ENCODE measurements at regions not wholly inside any gene's neighbourhood (a gene's known extent, or its start where the extent isn't known, plus 50 kb on each side); places are given as distances from the start of the nearest gene placed in this dataset.

- Histone ChIP-seq H3K4me3 (no peak overlapping the region), H3K36me3 (no peaks in the 10 kb centered on the region), H3K9me3 (no peaks in the 10 kb centered on the region), H3K27ac (no peak overlapping the region), H3K4me1 (no peaks in the 10 kb centered on the region), H3K27me3 (no peaks in the 10 kb centered on the region)
- intact Hi-C loops (cut with DNase I) = no loop called here
- WGBS, 2 donors = 71 to 88% methylated on average over 2 of the region's 2 CpGs
- no peak for DNase-seq
- TF ChIP-seq CTCF (IDR thresholded peaks at IDR 0.05) (no peak), POLR2A (IDR thresholded peaks at IDR 0.05) (no peak)
Observed at GRCh38 chr9:118883411-118883810, 485.8 kb downstream of the BRINP1 start.

- no peaks in the 10 kb centered on the region for H3K9me3 ChIP-seq
- intact Hi-C loops (cut with DNase I) = no loop called here
- no peaks in the 10 kb centered on the region for H3K36me3 ChIP-seq
- 67 to 70% methylated on average over 5 to 6 of the region's 6 CpGs for WGBS, 2 donors
- TF ChIP-seq CTCF (IDR thresholded peaks at IDR 0.05) = no peak
- TF ChIP-seq POLR2A (IDR thresholded peaks at IDR 0.05) = no peak
- H3K27ac ChIP-seq = no peak overlapping the region
- H3K27me3 ChIP-seq = no peaks in the 10 kb centered on the region
- DNase-seq = no peak
- H3K4me3 ChIP-seq = no peak overlapping the region
- H3K4me1 ChIP-seq = no peaks in the 10 kb centered on the region
Observed at GRCh38 chr9:118891213-118891612, 478.0 kb downstream of the BRINP1 start.

GRCh38 chr9:118896324-118897000 is 472.8 kb downstream of the BRINP1 start:
- H3K4me1 ChIP-seq = no peaks in the 10 kb centered on the region
- intact Hi-C loops (cut with DNase I) = no loop called here
- TF ChIP-seq CTCF (IDR thresholded peaks at IDR 0.05) (no peak), POLR2A (IDR thresholded peaks at IDR 0.05) (no peak)
- H3K27me3 ChIP-seq = no peaks in the 10 kb centered on the region
- H3K4me3 ChIP-seq = no peak overlapping the region
- H3K27ac ChIP-seq = no peak overlapping the region
- no peaks in the 10 kb centered on the region for H3K36me3 ChIP-seq
- DNase-seq = no peak
- H3K9me3 ChIP-seq = no peaks in the 10 kb centered on the region
- 70% methylated on average over 4 of the region's 4 CpGs for WGBS, 2 donors

GRCh38 chr9:118918180-118918579 is 451.1 kb downstream of the BRINP1 start:
- H3K9me3 ChIP-seq = no peaks in the 10 kb centered on the region
- H3K36me3 ChIP-seq = no peaks in the 10 kb centered on the region
- H3K4me3 ChIP-seq = no peak overlapping the region
- intact Hi-C loops (cut with DNase I) = no loop called here
- TF ChIP-seq CTCF (IDR thresholded peaks at IDR 0.05) (no peak), POLR2A (IDR thresholded peaks at IDR 0.05) (no peak)
- no peak overlapping the region for H3K27ac ChIP-seq
- DNase-seq = no peak
- no peaks in the 10 kb centered on the region for H3K4me1 ChIP-seq
- no peaks in the 10 kb centered on the region for H3K27me3 ChIP-seq

- no peak overlapping the region for H3K4me3 ChIP-seq
- intact Hi-C loops (cut with DNase I) = no loop called here
- H3K9me3 ChIP-seq = no peaks in the 10 kb centered on the region
- no peak for TF ChIP-seq CTCF (IDR thresholded peaks at IDR 0.05)
- no peak for TF ChIP-seq POLR2A (IDR thresholded peaks at IDR 0.05)
- DNase-seq = no peak
- H3K4me1 ChIP-seq = no peaks in the 10 kb centered on the region
- H3K36me3 ChIP-seq = no peaks in the 10 kb centered on the region
- H3K27ac ChIP-seq = no peak overlapping the region
- whole genome bisulfite sequencing, 2 donors = 38 to 41% methylated on average over 2 of the region's 2 CpGs
- no peaks in the 10 kb centered on the region for H3K27me3 ChIP-seq
Observed at GRCh38 chr9:118928722-118929121, 440.5 kb downstream of the BRINP1 start.
